Medulla oblongata (tissue), 1 donor: ENCODE measurements at regions not wholly inside any gene's neighbourhood (a gene's known extent, or its start where the extent isn't known, plus 50 kb on each side); places are given as distances from the start of the nearest gene placed in this dataset.

Source experiments
- DNase-seq: peaks from one replicate; pipeline ENCODE4 v3.0.0-alpha.2; 2015; ENCODE audit errors: extremely low spot score

DNA sequence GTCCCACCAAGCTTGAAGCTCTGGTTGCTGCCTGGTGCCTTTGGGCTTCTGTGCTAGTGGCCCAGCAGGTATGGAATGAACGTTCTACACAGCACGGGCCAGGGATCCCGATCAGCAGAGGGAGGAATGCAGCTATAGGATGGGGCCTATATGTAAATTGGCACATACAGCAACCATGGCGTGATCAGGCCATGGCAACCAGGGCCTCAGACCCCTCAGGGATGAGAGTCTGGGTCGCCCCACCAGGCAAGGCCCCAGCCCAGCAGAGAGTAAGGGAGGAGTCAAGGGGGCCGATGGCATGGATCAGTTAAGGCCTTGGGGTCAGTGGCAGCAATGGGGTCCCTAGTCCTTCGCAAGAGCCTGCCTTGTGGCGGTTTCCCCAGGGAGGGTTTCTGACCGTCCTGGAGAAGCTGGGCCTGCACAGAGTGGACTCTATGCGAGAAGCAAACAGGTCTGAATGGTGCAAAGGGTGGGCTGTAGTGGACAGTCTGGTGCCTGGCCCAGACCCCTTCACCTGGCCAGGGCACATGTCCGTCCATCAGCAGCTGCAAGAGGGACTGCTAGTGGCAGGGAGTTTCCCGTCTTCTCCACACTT lies 98.2 kb upstream of the SLC22A11 start:
- no peak for DNase-seq

DNA sequence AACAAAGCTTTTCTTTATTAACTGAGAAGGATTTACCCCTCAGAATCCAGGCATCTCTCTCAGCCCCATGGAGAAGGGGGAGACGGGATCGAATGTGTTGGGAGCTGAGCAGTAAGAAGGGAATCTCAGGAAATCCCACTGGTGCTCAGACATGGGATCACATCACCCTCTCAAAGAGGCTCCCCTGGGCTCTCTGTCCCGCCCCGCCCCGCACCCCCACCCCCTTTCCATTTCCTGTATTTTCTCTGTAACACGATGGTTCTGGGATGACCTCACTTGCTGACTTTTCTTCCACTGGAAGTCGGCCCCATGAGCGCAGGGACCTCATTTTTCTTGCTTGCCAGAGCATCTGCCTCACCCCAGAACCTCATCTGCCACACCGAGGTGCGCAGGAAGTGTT lies 96.7 kb upstream of the SLC22A11 start:
- no peak for DNase-seq

DNA sequence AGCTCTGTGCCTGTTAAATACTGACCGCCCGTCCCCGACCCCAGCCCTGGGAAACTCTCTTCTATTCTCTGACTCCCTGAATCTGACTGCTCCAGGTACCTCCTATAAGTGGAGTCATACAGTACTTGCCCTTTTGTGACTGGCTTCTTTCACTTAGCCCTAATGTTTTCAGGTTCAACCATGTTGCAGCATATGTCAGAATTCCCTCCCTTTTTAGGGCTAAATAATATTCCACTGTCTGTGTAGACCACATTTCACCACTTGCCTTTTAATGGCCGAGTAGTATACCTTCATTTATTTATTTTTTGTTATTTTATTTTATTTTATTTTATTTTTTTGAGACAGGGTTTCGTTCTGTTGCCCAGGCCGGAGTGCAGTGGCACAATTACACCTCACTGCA lies 96.1 kb upstream of the SLC22A11 start:
- DNase-seq = no peak

DNA sequence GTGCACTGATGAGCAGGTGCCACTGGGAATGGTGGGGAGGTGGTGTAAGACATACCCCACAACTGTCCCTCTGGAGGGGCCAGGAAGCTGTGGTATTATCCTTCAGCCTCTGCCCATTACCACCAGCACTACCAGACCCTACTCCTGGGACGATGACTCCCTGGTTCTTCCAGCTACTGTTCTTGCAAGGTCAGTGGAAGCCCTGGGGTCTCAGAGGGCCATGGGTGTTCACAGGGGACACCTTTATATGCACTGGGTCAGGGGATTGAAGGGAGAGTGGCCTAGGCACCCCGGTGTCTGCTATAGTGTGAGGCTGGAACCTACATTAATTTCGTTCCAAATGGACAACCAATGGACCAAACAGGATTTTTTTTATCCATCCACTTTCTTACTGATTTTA lies 94.7 kb upstream of the SLC22A11 start:
- DNase-seq = no peak

DNA sequence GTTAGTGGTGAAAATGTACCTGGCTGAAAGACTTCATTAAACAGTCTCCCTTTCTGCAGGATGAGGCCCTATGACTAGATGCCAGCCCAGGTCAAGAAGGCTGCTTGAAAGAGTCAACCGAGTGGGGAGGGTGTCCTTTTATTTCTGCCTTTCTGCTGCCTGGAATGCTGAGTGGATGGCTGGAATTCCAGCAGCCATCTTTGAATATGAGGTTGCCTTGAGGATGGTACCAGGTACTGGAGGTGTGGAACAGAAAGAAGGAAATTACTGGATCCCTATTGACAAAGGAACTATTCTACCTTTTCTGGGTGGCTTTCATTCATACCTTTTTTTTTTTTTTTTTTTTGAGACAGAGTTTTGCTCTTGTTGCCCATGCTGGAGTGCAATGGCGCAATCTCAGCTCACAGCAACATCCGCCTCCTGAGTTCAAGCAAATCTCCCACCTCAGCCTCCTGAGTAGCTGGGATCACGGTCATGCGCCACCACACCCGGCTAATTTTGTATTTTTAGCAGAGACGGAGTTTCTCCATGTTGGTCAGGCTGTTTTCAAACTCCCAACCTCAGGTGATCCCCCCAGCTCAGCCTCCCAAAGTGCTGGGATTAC lies 89.5 kb upstream of the SLC22A11 start:
- DNase-seq = no peak

DNA sequence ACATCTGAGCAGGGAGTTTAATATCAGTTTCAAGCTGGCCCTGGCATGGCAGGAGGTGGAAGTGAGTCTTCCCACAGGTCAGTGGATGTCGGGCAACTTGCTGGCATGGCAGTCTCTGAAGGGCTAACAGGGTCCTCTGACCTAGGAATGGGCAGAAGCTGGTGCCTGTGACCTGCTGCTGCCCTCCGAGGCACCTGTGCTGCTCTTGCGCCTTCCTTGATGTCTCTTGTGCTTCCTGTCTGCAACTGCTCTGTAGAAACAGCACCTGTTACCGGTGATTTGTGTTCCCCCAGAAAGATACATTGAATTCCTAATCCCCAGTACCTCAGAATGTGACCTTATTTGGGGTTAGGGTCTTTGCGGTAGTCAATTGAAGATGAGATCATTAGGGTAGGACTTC lies 86.5 kb upstream of the SLC22A11 start:
- DNase-seq = no peak

DNA sequence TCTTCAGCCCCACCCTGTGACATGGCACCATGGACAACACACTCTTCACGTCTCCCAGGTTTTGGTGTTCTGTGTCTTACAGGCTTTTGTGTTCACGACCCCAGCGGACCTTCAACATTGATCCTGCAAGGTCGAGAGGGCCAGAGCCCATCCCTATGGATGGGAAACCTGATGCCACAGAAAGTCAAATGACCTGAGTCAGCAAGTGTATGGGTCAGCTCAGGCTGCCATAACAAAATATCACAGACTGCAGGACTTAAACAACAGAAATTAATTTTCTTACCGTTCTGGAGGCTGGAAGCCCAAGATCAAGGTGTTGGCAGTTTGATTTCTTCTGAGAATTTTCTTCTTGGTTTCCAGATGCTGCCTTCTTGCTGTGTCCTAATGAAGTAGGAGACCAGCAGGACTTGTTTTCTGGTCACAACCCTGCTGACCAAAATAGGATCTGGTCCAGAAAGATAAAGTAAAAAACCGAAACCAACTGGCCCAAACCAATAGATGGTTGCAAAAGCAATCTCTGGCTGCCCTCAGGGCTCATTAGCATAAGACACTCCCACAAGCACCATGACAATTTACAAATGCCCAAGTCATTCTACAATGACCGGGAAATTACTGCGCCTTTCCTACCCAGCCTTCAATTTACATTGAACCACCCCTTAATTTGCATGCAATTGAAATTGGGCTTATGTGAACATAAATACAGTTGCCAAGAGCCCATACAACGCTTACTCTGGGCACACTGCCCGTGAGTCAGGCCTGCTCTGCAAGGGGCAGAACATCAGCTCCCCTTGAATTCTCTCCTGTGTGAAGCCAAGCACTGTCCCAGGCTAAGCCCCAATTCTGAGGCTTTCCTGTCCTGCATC lies 82.9 kb upstream of the SLC22A11 start:
- no peak for DNase-seq

DNA sequence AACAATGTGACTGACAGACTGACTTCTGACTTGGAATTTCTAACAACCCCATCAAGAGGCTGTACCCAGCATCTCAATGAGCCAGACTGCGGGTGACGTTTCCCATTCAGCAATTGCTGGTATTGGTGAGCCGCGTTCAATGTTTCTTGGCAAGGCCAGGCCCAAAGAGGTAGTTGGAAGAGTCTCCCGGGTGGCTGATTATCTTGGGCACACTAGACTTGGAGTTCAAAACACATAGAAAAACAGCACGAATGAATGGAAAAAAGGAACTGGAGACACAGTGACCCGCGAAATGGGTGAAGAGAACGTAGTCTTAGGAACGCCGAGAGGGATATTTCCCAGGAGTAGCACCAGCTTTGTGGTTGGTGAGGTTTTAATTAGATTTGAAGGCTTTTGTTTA lies 81.1 kb upstream of the SLC22A11 start:
- DNase-seq = no peak

DNA sequence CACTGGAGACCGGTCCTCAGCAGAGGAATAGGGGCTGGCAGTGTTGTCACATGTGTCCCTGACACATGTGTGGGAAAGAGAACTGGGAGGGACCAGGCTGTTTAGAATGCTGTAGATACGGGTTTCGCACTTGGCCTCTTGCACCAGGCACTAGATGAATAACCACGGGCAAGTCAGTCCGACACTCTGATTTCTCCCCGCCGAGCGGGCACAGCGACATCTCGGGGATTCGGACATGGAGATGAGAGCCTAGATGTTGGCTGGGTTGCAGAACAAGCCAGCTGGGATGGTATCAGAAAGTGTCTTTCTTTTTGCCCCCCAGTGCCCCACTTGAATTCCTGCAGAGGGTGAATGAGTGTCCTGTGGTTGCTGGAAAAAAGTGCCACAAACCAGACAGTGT lies 80.6 kb upstream of the SLC22A11 start:
- DNase-seq = no peak

DNA sequence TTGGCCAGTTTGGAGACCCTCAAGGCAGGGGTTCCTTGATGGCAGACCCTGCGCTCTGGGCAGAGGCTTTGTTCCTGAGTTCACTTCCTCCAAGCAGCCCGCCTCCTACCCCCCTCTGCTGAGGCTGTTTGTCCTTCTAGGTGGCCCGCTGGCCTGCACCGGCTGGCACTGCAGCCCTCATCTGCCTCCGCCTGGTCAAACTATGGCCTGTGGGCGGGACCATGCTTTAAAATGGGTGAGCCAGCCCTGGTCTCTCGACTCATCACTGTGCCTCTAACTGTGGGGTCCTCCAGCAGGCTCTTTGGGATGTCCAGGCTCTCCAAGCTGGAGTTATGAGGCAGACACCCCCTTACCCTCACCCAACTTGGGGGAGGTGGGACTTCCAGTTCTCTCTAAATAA lies 78.9 kb upstream of the SLC22A11 start:
- no peak for DNase-seq

DNA sequence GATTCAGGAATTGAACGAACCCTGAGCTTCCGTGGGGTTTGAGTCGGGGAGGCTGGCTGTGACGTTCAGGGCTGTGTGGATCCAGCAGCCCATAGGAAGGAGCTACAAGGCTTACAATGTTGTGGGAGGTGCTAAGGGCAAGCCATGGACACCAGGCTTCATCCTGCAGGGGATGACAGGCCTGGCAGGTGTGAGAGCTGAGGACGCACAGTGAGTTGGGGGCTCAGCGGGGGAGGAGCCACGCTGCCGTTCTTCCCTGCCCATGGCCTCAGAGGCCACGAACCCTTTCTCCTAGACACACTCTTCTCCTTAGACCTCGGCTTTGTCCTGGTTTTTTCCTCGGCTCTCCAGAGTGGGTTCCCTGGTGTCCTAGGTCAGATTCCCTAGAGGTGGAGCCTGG lies 78.1 kb upstream of the SLC22A11 start:
- no peak for DNase-seq

DNA sequence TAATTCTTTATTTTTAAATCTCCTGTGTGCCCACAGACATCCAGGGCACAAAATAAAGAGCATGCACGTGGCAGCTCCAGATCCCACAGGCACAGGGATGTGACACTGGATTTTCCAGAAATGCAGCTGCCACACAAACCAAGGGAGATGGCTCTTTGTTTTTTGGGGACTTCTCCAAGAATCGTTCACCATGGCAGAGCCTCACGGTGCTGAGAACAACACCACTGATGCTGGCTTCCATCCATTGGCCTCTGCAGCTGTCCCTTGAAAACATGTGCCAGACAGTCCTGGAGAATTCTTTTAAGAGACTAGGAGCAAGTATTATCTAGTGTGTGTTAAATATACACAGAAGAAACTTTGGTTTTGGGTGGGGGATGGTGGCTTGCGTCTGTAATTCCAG lies 73.2 kb upstream of the SLC22A11 start:
- no peak for DNase-seq

DNA sequence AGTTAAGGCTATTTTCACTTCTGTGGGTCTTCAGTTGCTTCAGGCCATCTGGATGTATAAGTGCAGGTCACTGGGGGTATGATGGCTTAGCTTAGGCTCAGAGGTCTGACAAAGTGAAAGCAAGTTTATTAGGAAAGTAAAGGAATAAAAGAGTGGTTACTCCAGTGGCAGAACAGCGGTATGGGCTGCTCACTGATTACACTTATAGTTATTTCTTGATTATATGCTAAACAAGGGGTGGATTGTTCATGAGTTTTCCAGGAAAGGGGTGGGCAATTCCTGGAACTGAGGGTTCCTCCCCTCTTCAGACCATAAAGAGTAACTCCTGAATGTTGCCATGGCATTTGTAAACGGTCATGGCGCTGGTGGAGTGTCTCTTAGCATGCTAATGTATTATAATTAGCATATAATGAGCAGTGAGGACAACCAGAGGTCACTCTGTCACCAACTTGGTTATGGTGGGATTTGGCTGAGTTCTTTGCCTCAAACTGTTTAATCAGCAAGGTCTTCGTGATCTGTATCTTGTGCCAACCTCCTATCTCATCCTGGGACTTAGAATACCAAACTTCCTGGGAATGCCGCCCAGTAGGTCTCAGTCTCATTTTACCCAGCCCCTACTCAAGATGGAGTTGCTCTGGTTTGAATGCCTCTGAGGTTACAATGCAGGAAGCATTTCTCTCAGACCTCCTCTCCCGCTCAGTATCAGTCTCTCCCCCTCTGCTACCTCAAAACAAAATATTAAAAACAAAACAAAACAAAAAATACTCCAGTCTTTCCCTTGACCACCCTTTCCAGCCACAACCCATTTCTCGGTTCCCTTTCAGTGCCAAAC lies 71.3 kb upstream of the SLC22A11 start:
- DNase-seq = no peak

DNA sequence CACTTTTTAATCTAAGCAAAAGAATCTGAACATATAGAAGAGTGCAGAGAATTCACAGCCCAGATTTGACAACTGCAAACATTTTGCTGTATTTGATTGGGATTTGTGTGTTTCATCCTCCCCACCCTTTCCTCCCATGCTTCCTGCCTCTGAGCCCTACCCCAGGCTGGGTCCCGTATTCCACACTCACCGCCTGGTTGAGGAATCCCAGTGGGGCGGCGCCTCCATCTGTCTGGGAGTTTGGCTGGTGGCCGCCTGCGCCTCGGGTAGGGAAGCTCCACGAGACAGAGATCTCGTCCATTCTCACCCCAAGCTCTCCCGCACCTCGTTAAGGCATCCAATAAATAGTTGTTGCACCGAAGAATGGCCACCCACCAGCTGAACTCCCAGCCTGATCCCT lies 70.7 kb upstream of the SLC22A11 start:
- DNase-seq = no peak

DNA sequence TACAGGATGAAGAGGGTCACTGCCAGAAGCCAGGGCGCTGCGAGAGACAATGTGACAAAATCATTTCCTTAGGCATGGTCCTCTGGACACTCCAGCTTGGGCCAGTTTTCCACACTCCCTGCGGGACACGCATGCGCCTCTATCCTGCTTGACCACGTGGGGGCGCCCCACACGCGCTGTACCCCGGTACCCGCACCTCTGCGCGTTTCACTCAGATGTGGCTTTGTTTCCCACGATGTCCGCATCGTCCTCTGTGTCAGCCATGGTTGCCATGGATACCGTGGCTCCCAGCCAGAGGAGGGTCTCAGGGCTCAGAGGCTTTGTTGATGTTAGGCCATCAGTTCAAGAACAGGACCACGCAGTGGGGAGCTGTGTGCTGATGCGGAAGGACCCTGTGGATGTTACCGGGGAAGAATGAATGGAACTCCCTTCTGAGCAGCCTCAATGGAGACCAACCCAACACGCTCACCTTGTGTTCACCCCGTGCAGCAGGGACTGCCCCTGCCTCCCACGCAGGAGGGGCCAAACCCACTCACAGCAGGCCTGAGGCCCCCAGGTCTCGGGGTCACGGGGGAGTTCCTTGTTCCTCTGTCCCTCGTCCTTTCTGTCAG lies 65.8 kb upstream of the SLC22A11 start:
- DNase-seq = peak; percentile 67

DNA sequence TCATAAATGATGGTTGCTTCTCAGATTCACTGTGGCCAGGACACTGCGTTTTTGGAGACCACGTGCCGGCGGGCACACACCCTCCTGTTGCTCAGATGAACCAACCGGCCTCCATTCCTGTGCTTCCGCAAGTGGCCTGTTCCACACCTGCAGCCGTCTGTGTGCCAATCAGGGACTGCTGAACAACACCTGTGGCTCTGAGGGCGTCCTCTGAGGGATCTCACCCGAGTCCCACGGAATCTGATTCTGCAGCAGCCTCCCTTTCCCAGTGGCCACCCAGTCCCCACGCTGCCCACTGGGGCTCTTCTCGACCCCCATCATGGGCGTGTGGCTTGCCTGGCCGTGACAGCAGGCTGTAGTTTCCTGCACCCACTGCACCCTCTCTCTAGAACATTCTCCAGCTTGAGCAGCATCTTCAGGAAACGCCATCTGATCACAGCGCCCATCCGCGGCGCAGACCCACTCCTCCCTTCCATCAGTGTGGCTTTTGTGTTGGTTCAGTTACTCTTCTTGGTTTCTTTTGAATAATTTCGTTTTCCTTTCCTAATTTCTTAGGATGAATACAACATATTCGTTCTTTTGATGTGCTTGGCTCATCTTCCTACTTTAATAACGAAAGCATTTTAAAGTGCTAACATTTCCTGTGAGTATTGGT lies 65.1 kb upstream of the SLC22A11 start:
- DNase-seq = no peak

DNA sequence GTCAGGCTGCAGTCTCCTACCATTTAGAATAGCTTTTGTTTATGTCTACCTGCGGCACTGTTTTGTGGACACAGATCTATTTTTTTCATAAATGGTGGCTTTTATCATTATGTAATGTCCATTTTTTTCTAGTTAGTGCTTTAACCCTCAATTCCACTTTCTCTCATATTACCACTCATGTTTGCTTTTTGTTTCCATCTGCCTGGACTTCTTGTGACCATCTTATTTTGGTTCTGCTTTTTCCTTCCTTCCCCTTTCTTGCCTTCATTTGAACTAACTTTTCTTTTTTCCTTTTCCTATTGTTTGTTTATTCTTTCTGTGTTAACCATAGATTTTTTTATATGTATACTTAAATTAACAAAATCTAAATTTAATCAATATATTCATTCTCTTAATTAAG lies 63.2 kb upstream of the SLC22A11 start:
- peak; percentile 57 for DNase-seq

DNA sequence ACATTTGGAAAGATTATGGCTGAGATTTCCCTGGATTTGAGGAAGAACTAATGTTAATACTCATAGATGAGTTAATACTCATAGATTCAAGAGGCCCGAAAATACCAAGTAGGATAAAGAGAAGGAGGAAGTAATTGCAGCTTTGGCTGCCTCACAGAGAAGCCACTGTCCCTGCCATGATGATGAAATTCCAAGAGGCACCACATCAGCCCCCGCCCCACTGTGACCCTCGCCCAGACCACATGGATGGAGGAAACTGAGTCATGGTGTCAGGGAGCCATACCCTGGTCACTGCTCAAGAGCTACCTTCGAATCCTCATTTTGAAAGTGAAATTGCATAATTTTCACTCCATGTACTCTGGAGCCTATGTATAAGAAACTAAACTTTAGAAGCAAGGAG lies 57.6 kb upstream of the SLC22A11 start:
- peak; percentile 11 for DNase-seq

DNA sequence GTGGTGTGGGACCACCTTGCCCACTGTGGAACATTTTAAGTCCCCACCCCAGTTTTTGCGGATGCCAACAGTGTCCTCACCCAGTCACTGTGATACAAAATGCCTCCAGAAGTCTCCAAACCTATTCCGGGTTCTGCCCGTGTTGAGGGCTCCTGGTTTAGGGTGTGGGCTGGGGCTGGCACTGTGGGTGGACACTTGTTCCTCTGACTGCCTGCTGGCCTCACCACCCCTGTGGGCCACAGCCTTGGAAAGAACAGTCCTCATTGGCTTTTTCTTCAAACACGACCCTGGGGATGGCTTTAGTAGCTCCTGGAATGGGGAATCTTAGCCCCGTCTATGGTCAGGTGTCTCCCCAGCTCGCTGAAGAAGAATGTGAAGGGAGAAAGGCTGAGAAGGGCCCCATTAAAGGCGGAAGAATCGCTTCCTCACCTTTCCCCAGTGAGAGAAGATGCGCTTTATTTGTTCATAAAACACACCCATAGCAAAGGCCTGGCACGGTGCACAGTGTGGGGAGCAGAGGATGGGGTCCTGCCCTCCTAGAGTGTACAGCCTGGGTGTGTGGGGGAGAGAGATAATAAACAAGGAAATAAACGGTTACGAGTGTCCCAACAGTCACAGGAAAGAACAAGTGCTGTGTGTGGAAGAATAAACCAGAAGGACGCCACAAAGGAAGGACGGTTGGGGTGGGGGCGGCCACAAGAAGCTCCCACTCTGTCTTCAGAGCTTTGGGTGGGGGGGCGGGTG lies 56.3 kb upstream of the SLC22A11 start:
- no peak for DNase-seq

DNA sequence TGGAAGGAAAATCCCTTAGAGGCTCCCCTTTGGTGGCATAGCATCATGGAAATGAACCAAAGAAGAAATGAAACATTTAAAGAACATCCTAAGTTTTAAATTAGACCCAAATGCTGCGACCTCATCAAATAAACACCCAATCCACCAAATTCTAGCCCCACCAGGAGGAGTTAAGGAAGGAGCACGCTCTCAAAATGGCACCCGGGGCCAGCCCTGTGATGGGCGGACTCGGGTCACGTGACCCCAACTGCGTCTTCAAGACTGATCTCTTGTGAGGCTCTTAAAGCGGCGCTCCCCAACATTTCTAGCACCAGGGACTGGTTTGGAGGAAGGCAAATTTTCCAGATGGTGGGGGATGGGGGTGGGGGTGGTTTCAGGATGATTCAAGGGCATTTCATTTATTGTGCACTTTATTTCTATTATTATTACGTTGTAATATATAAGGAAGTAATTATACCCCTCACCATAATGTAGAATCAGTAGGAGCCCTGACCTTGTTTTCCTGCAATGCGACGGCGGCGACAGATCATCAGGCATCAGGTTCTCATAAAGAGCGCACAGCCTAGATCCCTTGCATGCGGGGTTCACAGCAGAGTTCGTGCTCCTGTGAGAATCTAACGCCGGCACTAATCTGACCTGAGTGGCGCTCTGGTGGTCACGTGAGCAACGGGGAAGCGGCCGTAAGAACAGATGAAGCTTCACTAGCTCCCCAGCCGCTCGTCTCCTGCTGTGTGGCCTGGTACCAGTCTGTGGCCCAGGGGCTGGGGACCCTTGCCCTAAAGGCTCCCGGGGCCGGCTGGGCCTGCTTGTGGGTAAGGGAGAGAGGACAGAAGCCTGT lies 55.3 kb upstream of the SLC22A11 start:
- no peak for DNase-seq
